ENCODE measurements at regions not wholly inside any gene's neighbourhood (a gene's known extent, or its start where the extent isn't known, plus 50 kb on each side); places are given as distances from the start of the nearest gene placed in this dataset.

DNA sequence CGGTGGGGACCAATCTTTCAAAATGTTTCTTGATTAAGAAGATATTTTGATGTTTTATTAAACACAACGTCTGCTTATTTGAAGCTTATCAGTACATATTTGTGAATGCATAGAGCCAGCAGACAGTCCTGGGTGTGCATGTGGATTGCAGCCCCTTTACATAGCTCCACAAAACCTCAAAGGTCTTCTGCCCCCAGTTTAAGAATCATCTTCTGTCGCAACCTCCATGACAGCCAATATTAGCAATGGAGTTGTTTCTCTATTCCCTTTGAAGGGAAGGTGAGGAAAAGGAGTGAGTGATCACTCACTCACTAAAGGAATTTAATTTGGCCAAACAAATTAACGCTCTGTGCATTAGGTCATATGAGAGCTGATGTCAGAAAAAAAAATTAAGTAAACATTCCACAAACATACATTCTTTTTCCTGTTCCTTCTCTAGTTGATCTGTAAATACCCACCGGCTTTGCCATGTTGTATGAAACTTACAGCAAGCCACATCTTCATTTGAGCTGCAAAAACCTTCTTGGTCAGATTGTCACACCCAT, 152.9 kb downstream of the SIM1 start:
- H3K9ac ChIP-seq (ENCODE audit: low read length in 3 of 3): no peak overlapping the region
- no peaks in the 10 kb centered on the region for H3K4me1 ChIP-seq (ENCODE audit: control insufficient read depth in 2 of 3, insufficient read depth in 2 of 3, low read depth in 1 of 3, low read length in 3 of 3)
- FAIRE-seq: no peak
- H3K27me3 ChIP-seq (ENCODE audit: control insufficient read depth, insufficient read depth, low read length): no peaks in the 10 kb centered on the region
- H3K27ac ChIP-seq (ENCODE audit: low read depth in 2 of 2, low read length in 2 of 2): no peak overlapping the region
- H3K4me3 ChIP-seq (ENCODE audit: low read length in 3 of 3): no peak overlapping the region
- DNase-seq: no peak
- TF ChIP-seq, protein P1, sequence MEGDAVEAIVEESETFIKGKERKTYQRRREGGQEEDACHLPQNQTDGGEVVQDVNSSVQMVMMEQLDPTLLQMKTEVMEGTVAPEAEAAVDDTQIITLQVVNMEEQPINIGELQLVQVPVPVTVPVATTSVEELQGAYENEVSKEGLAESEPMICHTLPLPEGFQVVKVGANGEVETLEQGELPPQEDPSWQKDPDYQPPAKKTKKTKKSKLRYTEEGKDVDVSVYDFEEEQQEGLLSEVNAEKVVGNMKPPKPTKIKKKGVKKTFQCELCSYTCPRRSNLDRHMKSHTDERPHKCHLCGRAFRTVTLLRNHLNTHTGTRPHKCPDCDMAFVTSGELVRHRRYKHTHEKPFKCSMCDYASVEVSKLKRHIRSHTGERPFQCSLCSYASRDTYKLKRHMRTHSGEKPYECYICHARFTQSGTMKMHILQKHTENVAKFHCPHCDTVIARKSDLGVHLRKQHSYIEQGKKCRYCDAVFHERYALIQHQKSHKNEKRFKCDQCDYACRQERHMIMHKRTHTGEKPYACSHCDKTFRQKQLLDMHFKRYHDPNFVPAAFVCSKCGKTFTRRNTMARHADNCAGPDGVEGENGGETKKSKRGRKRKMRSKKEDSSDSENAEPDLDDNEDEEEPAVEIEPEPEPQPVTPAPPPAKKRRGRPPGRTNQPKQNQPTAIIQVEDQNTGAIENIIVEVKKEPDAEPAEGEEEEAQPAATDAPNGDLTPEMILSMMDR (IDR thresholded peaks at IDR 0.05; ENCODE audit: borderline replicate concordance, extremely low read depth, insufficient read depth): no peak
- H3K9me3 ChIP-seq (ENCODE audit: control insufficient read depth in 2 of 3, insufficient read depth in 1 of 3, low read length in 3 of 3): no peaks in the 10 kb centered on the region
- intact Hi-C loops (cut with DNase I): no loop called here
- no peaks in the 10 kb centered on the region for H3K36me3 ChIP-seq (ENCODE audit: control insufficient read depth in 2 of 3, insufficient read depth in 3 of 3, low read length in 3 of 3)

DNA sequence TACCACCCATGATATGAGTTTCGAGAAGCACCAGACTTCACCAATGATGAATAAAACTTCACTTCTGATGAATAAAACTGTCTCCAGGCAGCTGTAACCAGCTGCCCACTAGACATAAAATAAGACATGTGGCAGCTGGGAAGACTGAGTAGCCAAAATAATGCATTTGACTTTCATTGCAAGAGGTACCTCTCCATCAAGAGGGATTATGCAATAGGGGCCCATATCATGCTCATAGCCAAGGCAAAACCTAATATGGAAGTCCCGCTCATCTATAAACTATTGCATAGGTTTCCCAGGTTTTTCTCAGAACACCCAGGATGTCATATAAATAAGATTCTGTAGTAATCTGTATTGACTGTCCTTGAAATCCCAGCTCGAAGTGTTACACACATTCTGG, 155.5 kb downstream of the SIM1 start:
- no peak for FAIRE-seq
- H3K36me3 ChIP-seq (ENCODE audit: control insufficient read depth in 2 of 3, insufficient read depth in 3 of 3, low read length in 3 of 3): no peaks in the 10 kb centered on the region

DNA sequence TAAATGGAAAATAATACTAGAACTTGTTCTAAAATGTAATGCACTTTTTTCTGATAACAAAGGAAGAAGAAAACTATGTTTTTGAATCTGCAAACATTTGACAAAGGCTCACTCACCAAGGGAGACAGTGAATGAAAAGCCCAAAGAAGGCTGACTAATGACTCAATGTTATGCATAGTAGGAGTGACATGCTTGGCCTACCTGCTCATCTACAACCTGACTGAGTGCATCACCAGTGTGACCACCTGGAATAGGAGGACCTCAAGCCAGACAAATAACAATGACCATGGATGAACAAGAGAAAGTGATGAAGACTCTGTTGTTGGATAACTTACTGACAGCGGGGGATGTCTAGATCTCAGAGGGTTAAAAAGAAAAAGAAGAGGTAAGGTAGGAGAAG, 157.2 kb downstream of the SIM1 start:
- no peaks in the 10 kb centered on the region for H3K36me3 ChIP-seq (ENCODE audit: control insufficient read depth in 2 of 3, insufficient read depth in 3 of 3, low read length in 3 of 3)
- no peaks in the 10 kb centered on the region for H3K9me3 ChIP-seq (ENCODE audit: control insufficient read depth in 2 of 3, insufficient read depth in 1 of 3, low read length in 3 of 3)
- H3K27me3 ChIP-seq (ENCODE audit: control insufficient read depth, insufficient read depth, low read length): no peaks in the 10 kb centered on the region
- H3K4me1 ChIP-seq (ENCODE audit: control insufficient read depth in 2 of 3, insufficient read depth in 2 of 3, low read depth in 1 of 3, low read length in 3 of 3): no peaks in the 10 kb centered on the region
- no peak overlapping the region for H3K27ac ChIP-seq (ENCODE audit: low read depth in 2 of 2, low read length in 2 of 2)
- intact Hi-C loops (cut with DNase I): no loop called here
- FAIRE-seq: no peak
- DNase-seq: no peak
- no peak overlapping the region for H3K9ac ChIP-seq (ENCODE audit: low read length in 3 of 3)
- no peak overlapping the region for H3K4me3 ChIP-seq (ENCODE audit: low read length in 3 of 3)
- TF ChIP-seq, protein P1 (IDR thresholded peaks at IDR 0.05; ENCODE audit: borderline replicate concordance, extremely low read depth, insufficient read depth): no peak

More for the DNA sequence above, 155.5 kb downstream of the SIM1 start:
- Histone ChIP-seq H3K27me3 (ENCODE audit: control insufficient read depth, insufficient read depth, low read length) (no peaks in the 10 kb centered on the region), H3K27ac (ENCODE audit: low read depth in 2 of 2, low read length in 2 of 2) (no peak overlapping the region), H3K9me3 (ENCODE audit: control insufficient read depth in 2 of 3, insufficient read depth in 1 of 3, low read length in 3 of 3) (no peaks in the 10 kb centered on the region), H3K9ac (ENCODE audit: low read length in 3 of 3) (no peak overlapping the region), H3K4me1 (ENCODE audit: control insufficient read depth in 2 of 3, insufficient read depth in 2 of 3, low read depth in 1 of 3, low read length in 3 of 3) (no peaks in the 10 kb centered on the region), H3K4me3 (ENCODE audit: low read length in 3 of 3) (no peak overlapping the region)
- TF ChIP-seq, protein P1 (IDR thresholded peaks at IDR 0.05; ENCODE audit: borderline replicate concordance, extremely low read depth, insufficient read depth): no peak
- peak in 1 of 5 donors; percentile 14 for DNase-seq
- intact Hi-C loops (cut with DNase I): no loop called here

Data from kidney (tissue), 13 donors.